Astrocyte of the spinal cord (primary cell): ENCODE measurements at regions not wholly inside any gene's neighbourhood (a gene's known extent, or its start where the extent isn't known, plus 50 kb on each side); places are given as distances from the start of the nearest gene placed in this dataset.
A peak's percentile ranks its signal among the peaks of the same experiment; 100 is the strongest.

ENCODE experiments used
- DNase-seq: peaks from one replicate; pipeline ENCODE4 v3.0.0; 2011; ENCODE audit warnings: low read depth, low spot score
- H3K4me3 ChIP-seq: 2 replicates; pipeline ENCODE4 v1.5.1; 2011; ENCODE audit warnings: low read depth, mild to moderate bottlenecking, low read length, moderate library complexity
- in situ Hi-C: cut with HindIII; loops from 2 replicates; pipeline ENCODE4 v1.10.0; 2017; ENCODE audit warnings: low sequenced_read_pairs
- TF ChIP-seq, protein P1 (sequence below): IDR thresholded peaks from 2 replicates; pipeline ENCODE4 v1.5.1; 2012; ENCODE audit warnings: low read depth, mild to moderate bottlenecking, low read length, inconsistent platforms

DNA sequence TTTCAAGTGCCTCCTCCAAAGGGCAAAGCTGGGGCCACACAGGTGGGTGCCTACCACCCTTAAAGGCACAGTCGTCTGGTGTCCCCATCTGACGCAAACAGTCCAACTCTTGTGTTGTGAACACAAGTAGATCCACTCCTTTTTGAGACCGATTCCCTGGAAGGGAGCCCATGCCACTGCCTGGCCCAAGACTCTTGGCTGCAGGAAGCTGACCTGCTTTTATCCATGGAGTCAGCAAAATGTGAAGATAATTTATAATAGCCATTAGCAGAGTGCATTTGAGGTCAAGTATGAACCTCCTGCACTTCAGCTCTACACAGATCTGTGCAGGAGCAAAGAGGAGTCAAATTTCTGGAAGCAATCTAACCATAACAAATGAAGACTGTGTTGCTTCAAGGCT, 68.5 kb downstream of the ADM start:
- no peak overlapping the region for H3K4me3 ChIP-seq
- in situ Hi-C loops: no loop called here
- TF ChIP-seq, protein P1, sequence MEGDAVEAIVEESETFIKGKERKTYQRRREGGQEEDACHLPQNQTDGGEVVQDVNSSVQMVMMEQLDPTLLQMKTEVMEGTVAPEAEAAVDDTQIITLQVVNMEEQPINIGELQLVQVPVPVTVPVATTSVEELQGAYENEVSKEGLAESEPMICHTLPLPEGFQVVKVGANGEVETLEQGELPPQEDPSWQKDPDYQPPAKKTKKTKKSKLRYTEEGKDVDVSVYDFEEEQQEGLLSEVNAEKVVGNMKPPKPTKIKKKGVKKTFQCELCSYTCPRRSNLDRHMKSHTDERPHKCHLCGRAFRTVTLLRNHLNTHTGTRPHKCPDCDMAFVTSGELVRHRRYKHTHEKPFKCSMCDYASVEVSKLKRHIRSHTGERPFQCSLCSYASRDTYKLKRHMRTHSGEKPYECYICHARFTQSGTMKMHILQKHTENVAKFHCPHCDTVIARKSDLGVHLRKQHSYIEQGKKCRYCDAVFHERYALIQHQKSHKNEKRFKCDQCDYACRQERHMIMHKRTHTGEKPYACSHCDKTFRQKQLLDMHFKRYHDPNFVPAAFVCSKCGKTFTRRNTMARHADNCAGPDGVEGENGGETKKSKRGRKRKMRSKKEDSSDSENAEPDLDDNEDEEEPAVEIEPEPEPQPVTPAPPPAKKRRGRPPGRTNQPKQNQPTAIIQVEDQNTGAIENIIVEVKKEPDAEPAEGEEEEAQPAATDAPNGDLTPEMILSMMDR: no peak
- DNase-seq: peak; percentile 62

DNA sequence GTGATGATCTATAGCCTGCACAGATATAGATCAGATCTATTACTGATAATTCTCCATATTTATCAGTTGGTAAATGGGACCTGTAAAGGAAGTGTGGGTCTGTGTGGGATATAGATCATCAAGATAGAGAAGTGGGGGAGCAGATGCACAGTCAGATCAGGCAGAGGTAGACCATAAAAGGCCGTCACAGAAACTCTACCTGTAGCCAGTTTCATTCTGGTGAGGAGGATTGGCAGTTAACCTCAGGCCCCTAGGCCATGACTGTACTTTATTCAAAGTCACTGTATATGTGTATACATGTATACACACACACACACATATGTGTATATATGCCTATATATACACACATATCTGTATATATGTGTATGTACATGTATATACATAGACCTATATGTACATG, 69.1 kb downstream of the ADM start:
- H3K4me3 ChIP-seq: no peak overlapping the region
- TF ChIP-seq, protein P1: no peak
- in situ Hi-C loops: no loop called here
- DNase-seq: no peak

DNA sequence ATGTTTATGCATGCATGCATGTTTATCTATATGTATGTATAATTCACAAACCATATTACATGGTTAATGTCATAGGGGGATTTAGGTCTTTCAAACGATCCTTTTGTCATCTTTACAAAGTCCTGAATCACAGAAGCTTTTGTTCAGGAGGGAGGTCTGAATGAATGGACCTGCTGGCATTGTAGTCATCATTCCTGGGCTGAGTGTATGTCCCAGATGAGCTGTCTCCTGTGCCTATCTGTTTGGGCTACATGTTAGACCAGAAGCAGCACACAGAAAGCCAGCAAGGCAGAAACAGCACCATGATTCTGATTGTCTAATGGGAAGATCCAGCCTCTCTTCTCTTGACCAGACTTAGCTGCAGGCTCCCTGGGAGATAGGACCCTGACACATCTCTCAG, 69.5 kb downstream of the ADM start:
- H3K4me3 ChIP-seq: no peak overlapping the region
- DNase-seq: no peak
- TF ChIP-seq, protein P1: no peak
- in situ Hi-C loops: no loop called here

DNA sequence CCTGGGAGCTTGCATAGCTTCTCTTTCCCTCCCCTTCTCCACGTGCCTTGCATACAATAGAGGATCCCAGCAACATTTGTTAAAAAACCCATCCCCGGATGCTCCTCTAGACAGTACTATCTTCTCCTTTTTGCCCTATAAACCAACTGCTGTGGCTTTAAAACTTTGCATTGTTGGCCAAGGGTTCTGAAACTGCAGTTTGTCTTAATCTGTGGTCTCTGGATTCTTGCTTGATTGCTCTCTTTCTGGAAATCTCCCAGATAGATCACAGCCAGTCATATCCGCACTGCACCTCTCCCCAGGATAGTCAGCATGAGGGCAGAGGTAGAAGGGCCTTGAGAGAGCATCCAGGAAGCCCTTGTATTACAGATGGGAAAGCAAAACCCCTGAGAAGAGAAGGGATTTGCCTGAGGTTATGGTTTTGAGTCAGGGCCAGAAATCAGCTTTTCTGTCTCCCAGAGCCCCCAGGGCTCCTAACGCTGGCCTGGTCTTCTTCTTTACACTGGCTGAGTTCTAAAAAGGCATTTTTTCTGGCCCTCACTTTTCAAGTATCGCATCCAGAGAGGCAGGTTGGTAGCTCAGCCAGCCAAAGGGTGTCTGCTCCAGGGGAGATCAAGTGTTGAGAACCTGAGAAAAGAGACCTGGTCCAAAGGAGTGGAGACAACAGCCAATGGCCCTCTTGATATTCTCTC, 70.6 kb downstream of the ADM start:
- peak; percentile 96 for DNase-seq
- in situ Hi-C loops: no loop called here

DNA sequence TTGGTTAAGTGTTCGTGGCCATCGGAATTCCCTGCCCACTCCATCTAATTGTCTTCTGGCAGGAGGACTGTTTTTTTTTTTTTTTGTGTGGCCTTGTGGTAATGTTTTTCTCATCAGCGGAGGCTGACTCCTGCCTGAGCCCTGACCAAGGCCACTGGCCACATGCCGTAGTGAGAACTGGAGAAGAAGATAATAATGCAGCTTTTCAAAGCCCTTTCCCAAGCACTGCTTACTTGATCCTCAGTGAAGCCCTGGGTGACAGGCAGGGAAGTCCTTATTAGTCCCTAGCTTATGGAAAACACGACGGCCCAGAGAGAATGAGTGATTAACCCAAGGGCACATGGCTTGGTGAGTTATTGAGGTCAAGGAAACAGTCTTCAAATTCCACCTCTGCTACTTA, 71.2 kb downstream of the ADM start:
- peak; percentile 86 for DNase-seq
- TF ChIP-seq, protein P1: no peak

More for the DNA sequence above, 70.6 kb downstream of the ADM start:
- H3K4me3 ChIP-seq: no peak overlapping the region
- TF ChIP-seq, protein P1: no peak

DNA sequence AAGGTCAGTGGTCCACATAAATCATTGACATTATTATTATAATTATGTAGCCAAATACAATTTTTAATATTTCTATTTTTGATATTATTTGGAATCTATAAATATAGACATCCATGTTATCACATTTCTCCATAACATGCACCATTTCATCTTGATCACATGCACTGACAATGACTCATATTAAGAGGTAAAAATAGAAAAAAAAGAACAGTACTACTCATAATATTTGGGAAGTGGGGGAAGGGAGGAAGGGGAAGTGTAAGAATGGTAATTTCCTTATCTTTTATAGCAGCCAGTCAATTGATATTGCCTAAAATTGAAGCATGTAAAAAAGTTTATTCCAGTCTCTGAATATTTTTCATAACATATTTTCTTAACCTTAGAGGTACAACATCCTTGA, 72.3 kb downstream of the ADM start:
- in situ Hi-C loops: no loop called here

More for the DNA sequence above, 71.2 kb downstream of the ADM start:
- in situ Hi-C loops: no loop called here
- no peak overlapping the region for H3K4me3 ChIP-seq

More for the DNA sequence above, 72.3 kb downstream of the ADM start:
- no peak overlapping the region for H3K4me3 ChIP-seq
- TF ChIP-seq, protein P1: no peak
- DNase-seq: no peak
